HG03060 (cell line): ENCODE measurements at regions not wholly inside any gene's neighbourhood (a gene's known extent, or its start where the extent isn't known, plus 50 kb on each side); places are given as distances from the start of the nearest gene placed in this dataset.

Experiments used
- ATAC-seq: cut with Tn5 transposase; IDR thresholded peaks from one replicate; pipeline ENCODE4 v1.9.1; 2021; ENCODE audit warnings: low read depth, moderate number of reproducible peaks; ENCODE audit not compliant: unreplicated experiment

- no peak for ATAC-seq
Observed at GRCh38 chr4:108240366-108240765, 71.6 kb upstream of the LEF1 start.

GRCh38 chr4:108237693-108238092 is 69.0 kb upstream of the LEF1 start:
- ATAC-seq, result no peak

GRCh38 chr4:108236264-108236663 is 67.5 kb upstream of the LEF1 start:
- ATAC-seq, result no peak

- ATAC-seq, result no peak
Observed at GRCh38 chr4:108227923-108228322, 59.2 kb upstream of the LEF1 start.

- ATAC-seq, result no peak
Observed at GRCh38 chr4:108224611-108225053, 55.9 kb upstream of the LEF1 start.

GRCh38 chr4:108223313-108223712 is 54.6 kb upstream of the LEF1 start:
- ATAC-seq, result no peak

GRCh38 chr4:108219998-108220397 is 51.3 kb upstream of the LEF1 start:
- no peak for ATAC-seq
